GM12878 (cell line): ENCODE measurements at regions not wholly inside any gene's neighbourhood (a gene's known extent, or its start where the extent isn't known, plus 50 kb on each side); places are given as distances from the start of the nearest gene placed in this dataset.

Experiments
- ATAC-seq: fragments of 200-7000 bp; cut with Tn5 transposase; 3 replicates; pipeline ENCODE4 v1.9.1; 2020; ENCODE audit warnings: mild to moderate bottlenecking, moderate library complexity
- BruUV-seq: library from RNA; stranded (reverse); fragments of 400-500 nt; replicated peaks from 2 replicates; lab custom pipeline; 2021; lab: Mats Ljungman, UMichigan
- CTCF ChIA-PET: fragments of 300-600 bp; sonication (Branson Sonifier 250); formaldehyde crosslinking; extraction: SDS; loops from one replicate; lab custom pipeline; 2021; ENCODE audit warnings: inconsistent platforms; lab: Yijun Ruan, JAX
- POLR2A ChIA-PET: fragments of 350-600 bp; formaldehyde crosslinking; extraction: SDS; loops from one replicate; lab custom pipeline; 2021; ENCODE audit warnings: inconsistent platforms; lab: Charles Lee
- RAD21 ChIA-PET: fragments of 300-600 bp; sonication (Branson Sonifier 250); formaldehyde crosslinking; loops from one replicate; lab custom pipeline; 2023; ENCODE audit warnings: antibody characterized with exemption; ENCODE audit not compliant: unreplicated experiment; lab: Charles Lee
- SMC1A ChIA-PET: fragments of 300-600 bp; sonication (Branson Sonifier 250); formaldehyde crosslinking; loops from one replicate; lab custom pipeline; 2023; ENCODE audit not compliant: unreplicated experiment, uncharacterized antibody; lab: Charles Lee
- DNase-seq: peaks from one replicate; pipeline ENCODE4 v3.0.0-alpha.2; 2011; ENCODE audit warnings: low read depth, low spot score
- FAIRE-seq: peaks from 3 replicates; lab custom pipeline; 2011; peaks lifted over from hg19 to GRCh38; lab: Jason Lieb, UNC
- H2AFZ ChIP-seq: 2 replicates; pipeline ENCODE4 v1.6.0; 2011; ENCODE audit warnings: low read depth, low read length, control low read depth; ENCODE audit not compliant: control insufficient read depth
- H3K27ac ChIP-seq: 2 replicates; pipeline ENCODE4 v1.5.1; 2011; ENCODE audit warnings: control low read depth; ENCODE audit not compliant: control insufficient read depth, insufficient read depth
- H3K27me3 ChIP-seq, 2 experiments: replicated peaks in 1 of 2; 2 replicates each; pipeline versions ENCODE4 v1.6.0 to v1.6.1; 2011; ENCODE audit warnings: low read length in 1 of 2; ENCODE audit not compliant: control insufficient read depth in 2 of 2, insufficient read depth in 2 of 2
- H3K36me3 ChIP-seq, 2 experiments: 2 replicates each; pipeline ENCODE4 v1.5.1; 2011; ENCODE audit warnings: low read length in 1 of 2; ENCODE audit not compliant: control insufficient read depth in 2 of 2, insufficient read depth in 2 of 2
- H3K4me1 ChIP-seq: 2 replicates; pipeline ENCODE4 v1.6.1; 2011; ENCODE audit warnings: mild to moderate bottlenecking, low read length, moderate library complexity, mixed read lengths; ENCODE audit not compliant: control insufficient read depth, insufficient read depth
- H3K4me2 ChIP-seq: 2 replicates; pipeline ENCODE4 v1.6.0; 2011; ENCODE audit warnings: control low read depth; ENCODE audit not compliant: control insufficient read depth, insufficient read depth
- H3K4me3 ChIP-seq: fragments of 200-600 bp; sonication (generic); 2 replicates; pipeline ENCODE4 v1.5.1; 2016
- H3K79me2 ChIP-seq: 2 replicates; pipeline ENCODE4 v1.6.0; 2011; ENCODE audit warnings: low read length; ENCODE audit not compliant: control insufficient read depth, insufficient read depth
- H3K9ac ChIP-seq: 2 replicates; pipeline ENCODE4 v1.8.0; 2011; ENCODE audit warnings: low read length, control low read depth, mixed read lengths; ENCODE audit not compliant: control insufficient read depth, insufficient read depth
- H3K9me3 ChIP-seq: replicated peaks from 3 replicates; pipeline ENCODE4 v1.5.1; 2011; ENCODE audit warnings: mild to moderate bottlenecking, low read length; ENCODE audit not compliant: control insufficient read depth, insufficient read depth
- H4K20me1 ChIP-seq: 2 replicates; pipeline ENCODE4 v1.6.0; 2011; ENCODE audit not compliant: control insufficient read depth, insufficient read depth
- ASH2L ChIP-seq: fragments of 300-600, 200-600 bp; sonication (generic); IDR thresholded peaks from 2 replicates; pipeline ENCODE4 v1.6.1; 2017; ENCODE audit warnings: low read depth, mild to moderate bottlenecking, borderline replicate concordance
- ATF3 ChIP-seq: IDR thresholded peaks from 2 replicates; pipeline ENCODE4 v1.6.1; 2011; ENCODE audit warnings: low read depth, mild to moderate bottlenecking, low read length, moderate library complexity, borderline replicate concordance; ENCODE audit errors: extremely low read depth
- BHLHE40 ChIP-seq, 2 experiments: fragments of 450-650 bp in 1 of 2; IDR thresholded peaks; 2 replicates each; pipeline ENCODE4 v1.6.1; 2011 to 2017; ENCODE audit warnings: low read depth in 2 of 2, borderline replicate concordance in 1 of 2, improper control_type of control experiment in 1 of 2, low read length in 1 of 2, mild to moderate bottlenecking in 1 of 2
- CEBPZ ChIP-seq: fragments of 150-350 bp; IDR thresholded peaks from 2 replicates; pipeline ENCODE4 v1.6.1; 2016; ENCODE audit warnings: low read depth, low read length
- HDGF ChIP-seq: fragments of 450-650 bp; IDR thresholded peaks from 2 replicates; pipeline ENCODE4 v1.6.1; 2016; ENCODE audit warnings: antibody characterized with exemption
- MEF2A ChIP-seq: IDR thresholded peaks from 2 replicates; pipeline ENCODE4 v1.6.1; 2011; ENCODE audit warnings: low read depth, mild to moderate bottlenecking, low read length, moderate library complexity; ENCODE audit not compliant: insufficient read depth
- MEF2B ChIP-seq: fragments of 450-650 bp; IDR thresholded peaks from 2 replicates; pipeline ENCODE4 v1.6.1; 2018; ENCODE audit warnings: mild to moderate bottlenecking, moderate library complexity; ENCODE audit not compliant: partially characterized antibody, poor library complexity, severe bottlenecking
- NR2C2 ChIP-seq: IDR thresholded peaks from 2 replicates; pipeline ENCODE4 v1.6.1; 2011; ENCODE audit warnings: borderline replicate concordance, low read depth; ENCODE audit not compliant: control insufficient read depth, insufficient read length
- PBX3 ChIP-seq: IDR thresholded peaks from 2 replicates; pipeline ENCODE4 v1.6.1; 2011; ENCODE audit warnings: mild to moderate bottlenecking, low read depth, low read length, moderate library complexity; ENCODE audit not compliant: insufficient replicate concordance
- POLR2AphosphoS2 ChIP-seq: IDR thresholded peaks from 2 replicates; pipeline ENCODE4 v1.6.1; 2011; ENCODE audit warnings: low read depth, mild to moderate bottlenecking, low read length, improper control_type of control experiment, moderate library complexity
- RAD51 ChIP-seq: fragments of 450-650 bp; IDR thresholded peaks from 2 replicates; pipeline ENCODE4 v1.6.1; 2016; ENCODE audit warnings: moderate library complexity, mild to moderate bottlenecking, inconsistent platforms
- SIX5 ChIP-seq: IDR thresholded peaks from 2 replicates; pipeline ENCODE4 v1.6.1; 2011; ENCODE audit warnings: mild to moderate bottlenecking, low read depth, low read length, moderate library complexity; ENCODE audit not compliant: severe bottlenecking
- YY1 ChIP-seq: IDR thresholded peaks from 2 replicates; pipeline ENCODE4 v1.6.1; 2011; ENCODE audit warnings: low read depth, mild to moderate bottlenecking, low read length
- WGBS: methylation state at CpG from one replicate; pipeline ENCODE4 v1.1.6; 2016; ENCODE audit warnings: low lambda C conversion rate; ENCODE audit not compliant: insufficient replicate concordance, insufficient coverage; ENCODE audit errors: missing lambda C conversion rate; 5-methylcytosine and 5-hydroxymethylcytosine counted together
- in situ Hi-C: fragments of 300-500 bp; cut with MboI; formaldehyde crosslinking; loops from 9 replicates; pipeline ENCODE4 v1.14.3; 2018; ENCODE audit warnings: mixed read lengths
- intact Hi-C: fragments of 100-400 bp; cut with micrococcal nuclease; formaldehyde crosslinking; loops from one replicate; pipeline ENCODE4 v1.14.2; 2022; ENCODE audit not compliant: unreplicated experiment

GRCh38 chr2:150769421-150769820 lies 282.0 kb upstream of the RND3 start:
- in situ Hi-C loops, result no loop called here
- FAIRE-seq (no peak), DNase-seq (no peak), ATAC-seq (no peak)
- H3K27me3 ChIP-seq, result 0 out of 4 replicates have a peak, but pooled peaks cover 0 to 2% of the 10 kb centered on the region in 2 experiments
- no peaks in the 10 kb centered on the region for H4K20me1 ChIP-seq
- ChIA-PET POLR2A (no interaction called here), SMC1A (interaction anchor here (1.0 to 2.0 kb wide), 2 partner anchors 13 to 17 kb away, joined by 3 to 5 read pairs; no protein-coding TSS in a partner anchor), CTCF (no interaction called here), RAD21 (no interaction called here)
- WGBS, result 4% methylated on average over 1 of the region's 1 CpG
- no peak overlapping the region for H3K27ac ChIP-seq
- no peaks in the 10 kb centered on the region for H3K4me1 ChIP-seq
- H3K79me2 ChIP-seq, result no peaks in the 10 kb centered on the region
- no peak overlapping the region for H3K4me3 ChIP-seq
- H3K9ac ChIP-seq, result no peak overlapping the region
- intact Hi-C loops, result no loop called here
- TF ChIP-seq ATF3 (no peak), NR2C2 (no peak), MEF2A (no peak), MEF2B (no peak), RAD51 (no peak), ASH2L (no peak), YY1 (no peak), POLR2AphosphoS2 (no peak), PBX3 (no peak), SIX5 (no peak), CEBPZ (no peak), BHLHE40 (IDR thresholded peaks at IDR 0.05; ENCODE audit: borderline replicate concordance in 1 of 2, low read depth in 2 of 2, low read length in 1 of 2) (no peak), HDGF (no peak)
- no peaks in the 10 kb centered on the region for H3K36me3 ChIP-seq
- H3K4me2 ChIP-seq, result no peak overlapping the region
- BruUV-seq, result no TSS peak
- H3K9me3 ChIP-seq, result no peaks in the 10 kb centered on the region
- H2AFZ ChIP-seq, result no peak overlapping the region
